ENCODE measurements at regions not wholly inside any gene's neighbourhood (a gene's known extent, or its start where the extent isn't known, plus 50 kb on each side); places are given as distances from the start of the nearest gene placed in this dataset.

GRCh38 chr15:96804754-96805153 is 474.3 kb downstream of the NR2F2 start (continued):
- no peak for TF ChIP-seq ARNTL (CRISPR knock-in tag; IDR thresholded peaks at IDR 0.05; ENCODE audit: borderline replicate concordance, low read depth)
- no peak for TF ChIP-seq TOX (CRISPR knock-in tag; IDR thresholded peaks at IDR 0.05; ENCODE audit: borderline replicate concordance)
- no peak for TF ChIP-seq CSDC2 (CRISPR knock-in tag; IDR thresholded peaks at IDR 0.05)
- no peak for TF ChIP-seq SNAI2 (CRISPR knock-in tag; IDR thresholded peaks at IDR 0.05)
- no peak for TF ChIP-seq ZNF70 (CRISPR knock-in tag; IDR thresholded peaks at IDR 0.05)
- TF ChIP-seq ZFP3 (CRISPR knock-in tag; IDR thresholded peaks at IDR 0.05), result no peak
- no peak for TF ChIP-seq ISL1 (CRISPR knock-in tag; IDR thresholded peaks at IDR 0.05)
- TF ChIP-seq CREB5 (CRISPR knock-in tag; IDR thresholded peaks at IDR 0.05; ENCODE audit: low read depth), result no peak
- TF ChIP-seq GLIS3 (CRISPR knock-in tag; IDR thresholded peaks at IDR 0.05), result no peak

GRCh38 chr15:96807361-96807760 is 476.9 kb downstream of the NR2F2 start:
- ATAC-seq, result no peak
- TF ChIP-seq CSRNP3 (CRISPR knock-in tag; IDR thresholded peaks at IDR 0.05), result no peak
- no peak for TF ChIP-seq POU6F1 (CRISPR knock-in tag; IDR thresholded peaks at IDR 0.05; ENCODE audit: borderline replicate concordance, low read depth)
- TF ChIP-seq RARB (CRISPR knock-in tag; IDR thresholded peaks at IDR 0.05), result no peak
- no peak for TF ChIP-seq ZFP30 (CRISPR knock-in tag; IDR thresholded peaks at IDR 0.05)
- no peak for TF ChIP-seq PPARA (CRISPR knock-in tag; IDR thresholded peaks at IDR 0.05; ENCODE audit: borderline replicate concordance)
- TF ChIP-seq CSDC2 (CRISPR knock-in tag; IDR thresholded peaks at IDR 0.05), result no peak
- TF ChIP-seq CREB5 (CRISPR knock-in tag; IDR thresholded peaks at IDR 0.05; ENCODE audit: low read depth), result no peak
- no peak for TF ChIP-seq OSR1 (CRISPR knock-in tag; IDR thresholded peaks at IDR 0.05)
- no peak for TF ChIP-seq ESRRG (CRISPR knock-in tag; IDR thresholded peaks at IDR 0.05)
- no peak for TF ChIP-seq GLIS3 (CRISPR knock-in tag; IDR thresholded peaks at IDR 0.05)
- TF ChIP-seq ZC3H10 (CRISPR knock-in tag; IDR thresholded peaks at IDR 0.05), result no peak
- TF ChIP-seq ZNF70 (CRISPR knock-in tag; IDR thresholded peaks at IDR 0.05), result no peak
- TF ChIP-seq ZNF8 (CRISPR knock-in tag; IDR thresholded peaks at IDR 0.05), result no peak
- TF ChIP-seq TCF4 (CRISPR knock-in tag; IDR thresholded peaks at IDR 0.05; ENCODE audit: borderline replicate concordance), result no peak
- no peak for TF ChIP-seq ZFP3 (CRISPR knock-in tag; IDR thresholded peaks at IDR 0.05)
- no peak for TF ChIP-seq ISL1 (CRISPR knock-in tag; IDR thresholded peaks at IDR 0.05)
- no peak for TF ChIP-seq PATZ1 (CRISPR knock-in tag; IDR thresholded peaks at IDR 0.05; ENCODE audit: borderline replicate concordance)
- TF ChIP-seq TOX (CRISPR knock-in tag; IDR thresholded peaks at IDR 0.05; ENCODE audit: borderline replicate concordance), result no peak
- TF ChIP-seq SNAI2 (CRISPR knock-in tag; IDR thresholded peaks at IDR 0.05), result no peak
- TF ChIP-seq ARNTL (CRISPR knock-in tag; IDR thresholded peaks at IDR 0.05; ENCODE audit: borderline replicate concordance, low read depth), result no peak

GRCh38 chr15:96817900-96818299 is 487.4 kb downstream of the NR2F2 start:
- ATAC-seq, result no peak
- no peak for TF ChIP-seq ZNF565 (CRISPR knock-in tag; conservative IDR thresholded peaks at IDR 0.05; ENCODE audit: low read depth)
- TF ChIP-seq ISL1 (CRISPR knock-in tag; IDR thresholded peaks at IDR 0.05), result no peak
- TF ChIP-seq OSR1 (CRISPR knock-in tag; IDR thresholded peaks at IDR 0.05), result no peak
- no peak for TF ChIP-seq ARNTL (CRISPR knock-in tag; IDR thresholded peaks at IDR 0.05; ENCODE audit: borderline replicate concordance, low read depth)
- TF ChIP-seq CSRNP3 (CRISPR knock-in tag; IDR thresholded peaks at IDR 0.05), result no peak
- TF ChIP-seq RARB (CRISPR knock-in tag; IDR thresholded peaks at IDR 0.05), result no peak
- no peak for TF ChIP-seq CSDC2 (CRISPR knock-in tag; IDR thresholded peaks at IDR 0.05)
- TF ChIP-seq PATZ1 (CRISPR knock-in tag; IDR thresholded peaks at IDR 0.05; ENCODE audit: borderline replicate concordance), result no peak
- TF ChIP-seq CREB5 (CRISPR knock-in tag; IDR thresholded peaks at IDR 0.05; ENCODE audit: low read depth), result no peak
- no peak for TF ChIP-seq SNAI2 (CRISPR knock-in tag; IDR thresholded peaks at IDR 0.05)
- TF ChIP-seq ZNF70 (CRISPR knock-in tag; IDR thresholded peaks at IDR 0.05), result no peak
- no peak for TF ChIP-seq ZFP3 (CRISPR knock-in tag; IDR thresholded peaks at IDR 0.05)
- TF ChIP-seq ZC3H10 (CRISPR knock-in tag; IDR thresholded peaks at IDR 0.05), result no peak
- no peak for TF ChIP-seq TOX (CRISPR knock-in tag; IDR thresholded peaks at IDR 0.05; ENCODE audit: borderline replicate concordance)

Data from SK-N-SH treated with all-trans-retinoic acid at 6 μM for 48 hours (cell line).